ENCODE measurements at regions not wholly inside any gene's neighbourhood (a gene's known extent, or its start where the extent isn't known, plus 50 kb on each side); places are given as distances from the start of the nearest gene placed in this dataset.

DNA sequence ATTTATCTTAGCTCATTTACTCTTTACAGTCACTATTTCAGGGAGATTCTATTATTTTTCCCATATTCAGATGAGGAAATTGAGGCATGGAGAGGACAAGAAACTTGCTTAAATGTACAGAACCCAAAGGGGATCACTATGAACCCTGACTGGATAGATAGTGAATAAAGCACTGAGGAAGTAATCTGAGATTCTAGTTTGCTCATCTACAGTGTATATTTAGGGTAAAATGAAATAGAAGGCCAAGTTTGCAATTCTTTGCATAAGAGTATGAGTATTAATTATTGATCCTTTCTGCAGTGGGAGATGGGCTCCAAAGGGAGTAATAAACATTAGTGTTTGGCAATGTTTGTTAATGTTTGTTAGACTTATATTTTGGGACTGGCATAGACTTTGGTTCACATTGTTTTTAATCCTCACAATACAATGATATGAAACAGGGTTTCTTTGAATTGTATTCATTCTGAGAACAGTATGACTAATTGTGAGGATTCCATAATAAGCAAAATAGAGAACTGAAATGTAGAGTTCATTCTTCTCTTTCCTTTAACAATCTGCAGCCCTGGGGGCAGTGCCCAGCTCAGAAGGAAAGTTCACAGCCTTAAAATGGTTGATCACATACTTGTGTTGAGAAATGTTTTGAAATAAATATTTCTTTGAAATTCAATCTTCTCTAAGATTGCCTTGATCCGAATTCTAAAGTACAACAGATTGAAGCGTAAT lies 131.0 kb upstream of the ZNF804B start:
- WGBS, 2 experiments (ENCODE audit: extremely low coverage in 1 of 2, insufficient coverage in 1 of 2, insufficient read length in 1 of 2, insufficient replicate concordance in 2 of 2, low coverage in 1 of 2, low lambda C conversion rate in 2 of 2, missing lambda C conversion rate in 1 of 2), result 90% methylated on average over 2 of the region's 2 CpGs; no CpG with 5 or more reads in 1 of the 2 experiments
- DNase-seq (ENCODE audit: low read depth in 1 of 2, low spot score in 2 of 2), result no peak
- POLR2A ChIA-PET (ENCODE audit: partially characterized antibody), result no interaction called here

More for the DNA sequence above, 131.0 kb upstream of the ZNF804B start:
- no peak overlapping the region for H2BK5ac ChIP-seq (ENCODE audit: low read depth, low read length)
- no peak overlapping the region for H2BK20ac ChIP-seq (ENCODE audit: low read length)
- no peaks in the 10 kb centered on the region for H3K9me3 ChIP-seq (ENCODE audit: insufficient read depth in 2 of 2, low read depth in 1 of 2, low read length in 1 of 2)
- no peaks in the 10 kb centered on the region for H3K23me2 ChIP-seq (ENCODE audit: low read depth, low read length)
- no peak overlapping the region for H2BK15ac ChIP-seq (ENCODE audit: low read length)
- no peak overlapping the region for H4K91ac ChIP-seq (replicated peaks; ENCODE audit: insufficient read length, low read length)
- no peak overlapping the region for H3K27ac ChIP-seq (ENCODE audit: low read depth, low read length)
- TF ChIP-seq GTF2F1 (IDR thresholded peaks at IDR 0.05; ENCODE audit: borderline replicate concordance, low read depth, low read length) (no peak), SIRT6 (IDR thresholded peaks at IDR 0.05; ENCODE audit: low read length) (no peak), EGR1 (IDR thresholded peaks at IDR 0.05; ENCODE audit: borderline replicate concordance, low read depth, low read length) (no peak)
- FAIRE-seq, result no peak
- H2AFZ ChIP-seq (ENCODE audit: low read length), result no peak overlapping the region
- H3K18ac ChIP-seq (ENCODE audit: extremely low read depth, low read length), result no peak overlapping the region
- no peak overlapping the region for H3K14ac ChIP-seq (ENCODE audit: insufficient read length)
- no peaks in the 10 kb centered on the region for H3K27me3 ChIP-seq (replicated peaks in 1 of 4; ENCODE audit: control insufficient read depth in 3 of 4, extremely low read depth in 1 of 4, insufficient read depth in 3 of 4, low read length in 3 of 4)
- H3K4me3 ChIP-seq (ENCODE audit: extremely low read depth in 1 of 4, insufficient read depth in 2 of 4, low read depth in 3 of 4, low read length in 4 of 4), result no peak overlapping the region
- CTCF ChIA-PET (ENCODE audit: partially characterized antibody), result no interaction called here
- no peak overlapping the region for H2BK120ac ChIP-seq (replicated peaks; ENCODE audit: low read depth, low read length)
- no peak overlapping the region for H2BK12ac ChIP-seq (ENCODE audit: low read depth, low read length)
- H3K23ac ChIP-seq (ENCODE audit: insufficient read length), result no peak overlapping the region
- no peaks in the 10 kb centered on the region for H3K79me2 ChIP-seq (ENCODE audit: control insufficient read depth in 1 of 2, insufficient read depth in 2 of 2, low read length in 2 of 2)
- H2AK5ac ChIP-seq (ENCODE audit: low read depth, low read length), result no peak overlapping the region
- no peaks in the 10 kb centered on the region for H4K20me1 ChIP-seq (replicated peaks in 1 of 2; ENCODE audit: control insufficient read depth in 1 of 2, insufficient read depth in 2 of 2, low read length in 2 of 2)
- no peaks in the 10 kb centered on the region for H3K4me1 ChIP-seq (replicated peaks in 1 of 4; ENCODE audit: control insufficient read depth in 3 of 4, insufficient read depth in 4 of 4, low read length in 3 of 4)
- no peak overlapping the region for H3K4me2 ChIP-seq (ENCODE audit: insufficient read depth in 1 of 2, low read depth in 2 of 2, low read length in 2 of 2)
- H3K79me1 ChIP-seq (ENCODE audit: low read depth, low read length), result no peaks in the 10 kb centered on the region
- no peaks in the 10 kb centered on the region for H3K36me3 ChIP-seq (ENCODE audit: control insufficient read depth in 2 of 4, insufficient read depth in 4 of 4, low read length in 3 of 4)
- H4K8ac ChIP-seq (ENCODE audit: extremely low read depth, insufficient read depth, low read length), result no peak overlapping the region
- no peak overlapping the region for H3K4ac ChIP-seq (replicated peaks; ENCODE audit: insufficient read length, low read depth, low read length)
- no peak overlapping the region for H3K9ac ChIP-seq (replicated peaks in 1 of 4; ENCODE audit: extremely low read depth in 1 of 4, low read depth in 3 of 4, low read length in 3 of 4)
- no peak overlapping the region for H4K5ac ChIP-seq (ENCODE audit: insufficient read length, low read depth, low read length)
- H3K56ac ChIP-seq (replicated peaks; ENCODE audit: insufficient read length, low read depth, low read length), result no peak overlapping the region
